ENCODE measurements at regions not wholly inside any gene's neighbourhood (a gene's known extent, or its start where the extent isn't known, plus 50 kb on each side); places are given as distances from the start of the nearest gene placed in this dataset.

DNA sequence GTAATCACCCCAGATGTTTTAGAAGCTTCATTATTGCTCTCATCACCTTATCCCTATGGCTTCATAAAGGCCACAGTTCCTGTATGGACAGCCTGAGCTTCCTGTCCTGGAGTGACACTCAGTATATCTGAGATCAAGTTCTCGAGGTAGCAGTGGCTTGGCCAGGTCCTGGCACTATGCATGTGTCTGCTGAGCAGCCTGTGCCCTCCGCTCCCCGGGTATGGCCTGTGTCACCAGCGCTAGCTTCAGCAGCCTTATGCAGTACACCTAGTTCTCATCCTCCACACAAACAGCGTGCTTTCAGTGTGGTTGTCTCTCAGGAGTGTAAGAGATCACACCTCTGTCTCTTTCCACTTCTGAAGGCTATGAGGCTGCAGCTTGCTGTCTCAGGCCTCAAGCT lies 514.7 kb downstream of the DIRAS2 start:
- Histone ChIP-seq H3K14ac (ENCODE audit: low read length in 2 of 2) (no peak overlapping the region), H2BK5ac (ENCODE audit: low read depth, low read length, poor library complexity, severe bottlenecking) (no peak overlapping the region), H3K4ac (ENCODE audit: low read depth in 1 of 2, low read length in 2 of 2) (no peak overlapping the region), H4K91ac (ENCODE audit: low read length) (no peak overlapping the region), H3K36me3 (ENCODE audit: control insufficient read depth in 1 of 2, insufficient read depth in 2 of 2, low read depth in 1 of 2, low read length in 2 of 2) (no peaks in the 10 kb centered on the region), H2AK5ac (ENCODE audit: low read length, severe bottlenecking) (no peak overlapping the region), H3K27me3 (ENCODE audit: control insufficient read depth in 1 of 2, insufficient read depth in 1 of 2, low read length in 2 of 2) (peaks cover 29 to 31% of the 10 kb centered on the region in 2 experiments), H3K23ac (ENCODE audit: low read length in 2 of 2) (no peak overlapping the region), H3K9ac (ENCODE audit: low read length) (no peak overlapping the region), H2AFZ (ENCODE audit: low read depth, low read length) (no peak overlapping the region), H3K4me3 (ENCODE audit: insufficient read depth in 1 of 2, low read depth in 1 of 2, low read length in 2 of 2) (no peak overlapping the region), H3K27ac (ENCODE audit: low read length, poor library complexity, severe bottlenecking) (no peak overlapping the region), H2BK15ac (ENCODE audit: low read depth, poor library complexity, severe bottlenecking) (no peak overlapping the region), H2BK12ac (ENCODE audit: low read length in 2 of 2) (no peak overlapping the region), H3K4me2 (ENCODE audit: low read length, poor library complexity, severe bottlenecking) (no peak overlapping the region), H4K8ac (ENCODE audit: low read length) (no peak overlapping the region), H3K4me1 (ENCODE audit: control insufficient read depth, insufficient read depth, low read depth, low read length) (no peaks in the 10 kb centered on the region), H3K9me3 (ENCODE audit: control insufficient read depth, low read length) (peaks cover 5% of the 10 kb centered on the region), H2BK120ac (ENCODE audit: low read depth, low read length) (no peak overlapping the region), H3K79me1 (replicated peaks; ENCODE audit: low read length, poor library complexity, severe bottlenecking) (no peaks in the 10 kb centered on the region), H3K18ac (ENCODE audit: low read depth in 1 of 2, low read length in 2 of 2) (no peak overlapping the region)
- WGBS: 92% methylated on average over 5 of the region's 5 CpGs
- DNase-seq: no peak

GRCh38 chr9:90128587-90129190 lies 513.9 kb downstream of the DIRAS2 start:
- Histone ChIP-seq H3K79me1 (replicated peaks; ENCODE audit: low read length, poor library complexity, severe bottlenecking) (no peaks in the 10 kb centered on the region), H2BK120ac (ENCODE audit: low read depth, low read length) (no peak overlapping the region), H3K4me3 (ENCODE audit: insufficient read depth in 1 of 2, low read depth in 1 of 2, low read length in 2 of 2) (no peak overlapping the region), H2AK5ac (ENCODE audit: low read length, severe bottlenecking) (no peak overlapping the region), H2BK15ac (ENCODE audit: low read depth, poor library complexity, severe bottlenecking) (no peak overlapping the region), H3K4ac (ENCODE audit: low read depth in 1 of 2, low read length in 2 of 2) (no peak overlapping the region), H3K23ac (ENCODE audit: low read length in 2 of 2) (no peak overlapping the region), H3K36me3 (ENCODE audit: control insufficient read depth in 1 of 2, insufficient read depth in 2 of 2, low read depth in 1 of 2, low read length in 2 of 2) (no peaks in the 10 kb centered on the region), H4K91ac (ENCODE audit: low read length) (no peak overlapping the region), H3K9ac (ENCODE audit: low read length) (no peak overlapping the region), H4K8ac (ENCODE audit: low read length) (no peak overlapping the region), H2BK12ac (ENCODE audit: low read length in 2 of 2) (no peak overlapping the region), H3K4me2 (ENCODE audit: low read length, poor library complexity, severe bottlenecking) (no peak overlapping the region), H3K18ac (ENCODE audit: low read depth in 1 of 2, low read length in 2 of 2) (no peak overlapping the region), H2AFZ (ENCODE audit: low read depth, low read length) (no peak overlapping the region), H3K14ac (ENCODE audit: low read length in 2 of 2) (no peak overlapping the region), H3K27me3 (ENCODE audit: control insufficient read depth in 1 of 2, insufficient read depth in 1 of 2, low read length in 2 of 2) (peaks cover 33 to 34% of the 10 kb centered on the region in 2 experiments), H3K9me3 (ENCODE audit: control insufficient read depth, low read length) (no peaks in the 10 kb centered on the region), H2BK5ac (ENCODE audit: low read depth, low read length, poor library complexity, severe bottlenecking) (no peak overlapping the region), H3K4me1 (ENCODE audit: control insufficient read depth, insufficient read depth, low read depth, low read length) (no peaks in the 10 kb centered on the region), H3K27ac (ENCODE audit: low read length, poor library complexity, severe bottlenecking) (no peak overlapping the region)
- 100% methylated on average over 2 of the region's 7 CpGs for WGBS
- no peak for DNase-seq

DNA sequence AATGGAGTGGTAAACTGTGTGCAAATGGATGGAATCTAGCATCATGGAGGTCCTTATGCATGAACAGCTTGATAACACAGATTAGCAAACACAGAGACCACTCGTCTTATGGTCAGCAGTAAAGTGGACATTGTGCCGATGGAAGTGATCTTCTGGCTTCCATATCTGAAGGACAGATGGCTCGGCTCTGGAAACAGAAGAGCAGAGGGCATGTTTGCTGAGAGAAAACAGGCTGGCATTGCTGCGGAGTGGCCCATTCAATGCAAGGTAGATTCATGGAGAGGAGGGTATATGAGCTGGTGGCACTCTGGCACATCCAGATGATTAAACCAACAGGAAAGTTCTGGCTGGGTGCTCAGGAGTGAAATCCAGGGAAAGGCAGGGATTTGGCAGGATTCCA lies 513.2 kb downstream of the DIRAS2 start:
- H3K79me1 ChIP-seq (replicated peaks; ENCODE audit: low read length, poor library complexity, severe bottlenecking): no peaks in the 10 kb centered on the region
- no peak overlapping the region for H3K4me3 ChIP-seq (ENCODE audit: insufficient read depth in 1 of 2, low read depth in 1 of 2, low read length in 2 of 2)
- H2BK12ac ChIP-seq (ENCODE audit: low read length in 2 of 2): no peak overlapping the region
- H4K91ac ChIP-seq (ENCODE audit: low read length): no peak overlapping the region
- no peak overlapping the region for H3K27ac ChIP-seq (ENCODE audit: low read length, poor library complexity, severe bottlenecking)
- no peaks in the 10 kb centered on the region for H3K4me1 ChIP-seq (ENCODE audit: control insufficient read depth, insufficient read depth, low read depth, low read length)
- no peak overlapping the region for H2BK120ac ChIP-seq (ENCODE audit: low read depth, low read length)
- no peak overlapping the region for H2BK5ac ChIP-seq (ENCODE audit: low read depth, low read length, poor library complexity, severe bottlenecking)
- no peak overlapping the region for H2BK15ac ChIP-seq (ENCODE audit: low read depth, poor library complexity, severe bottlenecking)
- H4K8ac ChIP-seq (ENCODE audit: low read length): no peak overlapping the region
- H3K36me3 ChIP-seq (ENCODE audit: control insufficient read depth in 1 of 2, insufficient read depth in 2 of 2, low read depth in 1 of 2, low read length in 2 of 2): no peaks in the 10 kb centered on the region
- no peak overlapping the region for H3K9ac ChIP-seq (ENCODE audit: low read length)
- DNase-seq: no peak
- no peak overlapping the region for H3K14ac ChIP-seq (ENCODE audit: low read length in 2 of 2)
- H3K4me2 ChIP-seq (ENCODE audit: low read length, poor library complexity, severe bottlenecking): no peak overlapping the region
- H3K27me3 ChIP-seq (ENCODE audit: control insufficient read depth in 1 of 2, insufficient read depth in 1 of 2, low read length in 2 of 2): peaks cover 33 to 37% of the 10 kb centered on the region in 2 experiments
- no peak overlapping the region for H3K18ac ChIP-seq (ENCODE audit: low read depth in 1 of 2, low read length in 2 of 2)
- H3K9me3 ChIP-seq (ENCODE audit: control insufficient read depth, low read length): no peaks in the 10 kb centered on the region
- H3K4ac ChIP-seq (ENCODE audit: low read depth in 1 of 2, low read length in 2 of 2): no peak overlapping the region
- 95% methylated on average over 4 of the region's 4 CpGs for WGBS
- H2AK5ac ChIP-seq (ENCODE audit: low read length, severe bottlenecking): no peak overlapping the region
- H2AFZ ChIP-seq (ENCODE audit: low read depth, low read length): no peak overlapping the region
- no peak overlapping the region for H3K23ac ChIP-seq (ENCODE audit: low read length in 2 of 2)

- H4K91ac ChIP-seq (ENCODE audit: low read length): no peak overlapping the region
- no peak overlapping the region for H2AFZ ChIP-seq (ENCODE audit: low read depth, low read length)
- no peaks in the 10 kb centered on the region for H3K9me3 ChIP-seq (ENCODE audit: control insufficient read depth, low read length)
- DNase-seq: no peak
- H3K14ac ChIP-seq (ENCODE audit: low read length in 2 of 2): no peak overlapping the region
- no peaks in the 10 kb centered on the region for H3K4me1 ChIP-seq (ENCODE audit: control insufficient read depth, insufficient read depth, low read depth, low read length)
- H3K4me3 ChIP-seq (ENCODE audit: insufficient read depth in 1 of 2, low read depth in 1 of 2, low read length in 2 of 2): no peak overlapping the region
- H3K79me1 ChIP-seq (replicated peaks; ENCODE audit: low read length, poor library complexity, severe bottlenecking): no peaks in the 10 kb centered on the region
- H3K23ac ChIP-seq (ENCODE audit: low read length in 2 of 2): peak overlapping the region in 1 of 2 experiments; percentile 14
- H3K4ac ChIP-seq (ENCODE audit: low read depth in 1 of 2, low read length in 2 of 2): no peak overlapping the region
- H3K36me3 ChIP-seq (ENCODE audit: control insufficient read depth in 1 of 2, insufficient read depth in 2 of 2, low read depth in 1 of 2, low read length in 2 of 2): no peaks in the 10 kb centered on the region
- no peak overlapping the region for H3K27ac ChIP-seq (ENCODE audit: low read length, poor library complexity, severe bottlenecking)
- no peak overlapping the region for H4K8ac ChIP-seq (ENCODE audit: low read length)
- H3K9ac ChIP-seq (ENCODE audit: low read length): no peak overlapping the region
- no peak overlapping the region for H2BK12ac ChIP-seq (ENCODE audit: low read length in 2 of 2)
- H2BK15ac ChIP-seq (ENCODE audit: low read depth, poor library complexity, severe bottlenecking): no peak overlapping the region
- H3K4me2 ChIP-seq (ENCODE audit: low read length, poor library complexity, severe bottlenecking): no peak overlapping the region
- H3K18ac ChIP-seq (ENCODE audit: low read depth in 1 of 2, low read length in 2 of 2): no peak overlapping the region
- no peak overlapping the region for H2AK5ac ChIP-seq (ENCODE audit: low read length, severe bottlenecking)
- no peak overlapping the region for H2BK120ac ChIP-seq (ENCODE audit: low read depth, low read length)
- peaks cover 28 to 37% of the 10 kb centered on the region in 2 experiments for H3K27me3 ChIP-seq (ENCODE audit: control insufficient read depth in 1 of 2, insufficient read depth in 1 of 2, low read length in 2 of 2)
- H2BK5ac ChIP-seq (ENCODE audit: low read depth, low read length, poor library complexity, severe bottlenecking): no peak overlapping the region
- WGBS: 85% methylated on average over 7 of the region's 7 CpGs
Observed at GRCh38 chr9:90131568-90131967, 511.1 kb downstream of the DIRAS2 start.
